HG02610 (cell line): ENCODE measurements at regions not wholly inside any gene's neighbourhood (a gene's known extent, or its start where the extent isn't known, plus 50 kb on each side); places are given as distances from the start of the nearest gene placed in this dataset.

Experiments
- ATAC-seq: cut with Tn5 transposase; IDR thresholded peaks from one replicate; pipeline ENCODE4 v1.9.1; 2021; ENCODE audit warnings: mild to moderate bottlenecking, moderate library complexity; ENCODE audit not compliant: unreplicated experiment

GRCh38 chrX:15985937-15986336 is 131.3 kb upstream of the AP1S2 start:
- ATAC-seq = no peak

- no peak for ATAC-seq
Measured at GRCh38 chrX:15983034-15983433, 128.4 kb upstream of the AP1S2 start.

GRCh38 chrX:15977644-15978043 is 123.0 kb upstream of the AP1S2 start:
- ATAC-seq = no peak

GRCh38 chrX:15976396-15976795 is 121.8 kb upstream of the AP1S2 start:
- ATAC-seq = no peak

GRCh38 chrX:15973946-15974345 is 119.3 kb upstream of the AP1S2 start:
- ATAC-seq = no peak

GRCh38 chrX:15973299-15973698 is 118.7 kb upstream of the AP1S2 start:
- ATAC-seq = no peak

- ATAC-seq = no peak
Measured at GRCh38 chrX:15971696-15972095, 117.1 kb upstream of the AP1S2 start.

- no peak for ATAC-seq
Measured at GRCh38 chrX:15963858-15964257, 109.2 kb upstream of the AP1S2 start.

- no peak for ATAC-seq
Measured at GRCh38 chrX:15960237-15960636, 105.6 kb upstream of the AP1S2 start.

GRCh38 chrX:15956681-15957080 is 102.1 kb upstream of the AP1S2 start:
- ATAC-seq = no peak

- no peak for ATAC-seq
Measured at GRCh38 chrX:15953801-15954200, 99.2 kb upstream of the AP1S2 start.

- ATAC-seq = no peak
Measured at GRCh38 chrX:15952212-15952611, 97.6 kb upstream of the AP1S2 start.

- no peak for ATAC-seq
Measured at GRCh38 chrX:15948318-15948660, 93.7 kb upstream of the AP1S2 start.

GRCh38 chrX:15947648-15948317 is 93.2 kb upstream of the AP1S2 start:
- ATAC-seq = no peak

GRCh38 chrX:15946783-15947580 is 92.4 kb upstream of the AP1S2 start:
- no peak for ATAC-seq

- no peak for ATAC-seq
Measured at GRCh38 chrX:15943391-15943790, 88.8 kb upstream of the AP1S2 start.

- ATAC-seq = no peak
Measured at GRCh38 chrX:15942307-15942706, 87.7 kb upstream of the AP1S2 start.

GRCh38 chrX:15939737-15940136 is 85.1 kb upstream of the AP1S2 start:
- no peak for ATAC-seq

GRCh38 chrX:15938072-15938471 is 83.5 kb upstream of the AP1S2 start:
- no peak for ATAC-seq

GRCh38 chrX:15931362-15931761 is 76.7 kb upstream of the AP1S2 start:
- no peak for ATAC-seq

- no peak for ATAC-seq
Measured at GRCh38 chrX:15930585-15930984, 76.0 kb upstream of the AP1S2 start.

- ATAC-seq = no peak
Measured at GRCh38 chrX:15929194-15929593, 74.6 kb upstream of the AP1S2 start.

GRCh38 chrX:15926622-15927021 is 72.0 kb upstream of the AP1S2 start:
- ATAC-seq = no peak
